CD14-positive monocyte (primary cell): ENCODE measurements at regions not wholly inside any gene's neighbourhood (a gene's known extent, or its start where the extent isn't known, plus 50 kb on each side); places are given as distances from the start of the nearest gene placed in this dataset.
"Not testable (repeated sequence)": the region's sequence is repeated elsewhere in the genome, so short reads cannot be mapped to it uniquely, and the experiment has no call there.

Experiments
- DNase-seq, 3 donors: peaks; one replicate each; pipeline ENCODE4 v3.0.0-alpha.2; 2011 to 2022
- H2AFZ ChIP-seq: 2 replicates; pipeline ENCODE4 v1.6.0; 2012; ENCODE audit warnings: mild to moderate bottlenecking, low read depth, low read length, inconsistent platforms; ENCODE audit not compliant: insufficient read depth, poor library complexity, severe bottlenecking
- H3K27ac ChIP-seq, 2 donors: 1 replicate in 1 of 2; 2 replicates in 1 of 2; pipeline ENCODE4 v1.5.1; 2012 to 2013; ENCODE audit warnings: low read length in 2 of 2, control low read depth in 1 of 2, inconsistent platforms in 1 of 2, low read depth in 1 of 2, mild to moderate bottlenecking in 1 of 2
- H3K27me3 ChIP-seq, 2 donors: one replicate each; pipeline versions ENCODE4 v1.6.0 to v1.6.1; 2011 to 2013; ENCODE audit warnings: low read length in 2 of 2; ENCODE audit not compliant: control insufficient read depth in 2 of 2, insufficient read depth in 2 of 2
- H3K36me3 ChIP-seq, 2 donors: replicated peaks in 1 of 2; 1 replicate in 1 of 2; 2 replicates in 1 of 2; pipeline versions ENCODE4 v1.5.1 to v1.6.1; 2012 to 2013; ENCODE audit warnings: low read length in 2 of 2, control low read depth in 1 of 2, inconsistent platforms in 1 of 2, mild to moderate bottlenecking in 1 of 2; ENCODE audit not compliant: insufficient read depth in 2 of 2, control insufficient read depth in 1 of 2
- H3K4me1 ChIP-seq, 2 donors: 1 replicate in 1 of 2; 2 replicates in 1 of 2; pipeline versions ENCODE4 v1.5.1 to v1.6.1; 2012 to 2013; ENCODE audit warnings: low read length in 2 of 2, control low read depth in 1 of 2, inconsistent platforms in 1 of 2, mild to moderate bottlenecking in 1 of 2, moderate library complexity in 1 of 2; ENCODE audit not compliant: insufficient read depth in 2 of 2, control insufficient read depth in 1 of 2
- H3K4me2 ChIP-seq: replicated peaks from 2 replicates; pipeline ENCODE3; 2012; ENCODE audit warnings: low read length, moderate library complexity, mild to moderate bottlenecking; ENCODE audit not compliant: poor library complexity, severe bottlenecking; ENCODE audit errors: extremely low read depth
- H3K4me3 ChIP-seq, 3 experiments: fragments of 200-600 bp in 1 of 3; sonication (generic) in 1 of 3; replicated peaks in 1 of 3; 1 replicate in 2 of 3; 2 replicates in 1 of 3; pipeline ENCODE4 v1.5.1; 2011 to 2013; ENCODE audit warnings: low read length in 3 of 3, mild to moderate bottlenecking in 3 of 3, control low read depth in 2 of 3, low read depth in 2 of 3, inconsistent platforms in 1 of 3, moderate library complexity in 1 of 3
- H3K79me2 ChIP-seq: 2 replicates; pipeline ENCODE4 v1.6.0; 2012; ENCODE audit warnings: mild to moderate bottlenecking, control low read depth, inconsistent platforms, low read length, moderate library complexity; ENCODE audit not compliant: insufficient read depth
- H3K9ac ChIP-seq: 2 replicates; pipeline ENCODE4 v1.6.0; 2017; ENCODE audit warnings: low read length, mild to moderate bottlenecking; ENCODE audit not compliant: insufficient read depth, poor library complexity, severe bottlenecking
- H3K9me3 ChIP-seq, 2 donors: replicated peaks in 1 of 2; 1 replicate in 1 of 2; 2 replicates in 1 of 2; pipeline versions ENCODE4 v1.5.1 to v1.6.1; 2012 to 2013; ENCODE audit warnings: low read length in 2 of 2, control low read depth in 1 of 2; ENCODE audit not compliant: control insufficient read depth in 1 of 2, insufficient read depth in 1 of 2
- H4K20me1 ChIP-seq: 2 replicates; pipeline ENCODE4 v1.6.0; 2012; ENCODE audit warnings: mild to moderate bottlenecking, low read length, control low read depth, moderate library complexity; ENCODE audit not compliant: insufficient read depth
- H3K27ac Mint-ChIP-seq, 7 donors: one replicate each; pipeline ENCODE4 v1.8.0; 2020; ENCODE audit warnings: mild to moderate bottlenecking in 7 of 7, mixed read lengths in 7 of 7, moderate library complexity in 6 of 7, inconsistent platforms in 2 of 7
- H3K27me3 Mint-ChIP-seq, 3 donors: one replicate each; pipeline ENCODE4 v1.8.0; 2021 to 2022; ENCODE audit warnings: low read depth in 3 of 3, mild to moderate bottlenecking in 3 of 3, mixed read lengths in 3 of 3, moderate library complexity in 3 of 3, inconsistent platforms in 1 of 3
- H3K36me3 Mint-ChIP-seq, 2 donors: one replicate each; pipeline ENCODE4 v1.8.0; 2020; ENCODE audit warnings: mixed read lengths in 2 of 2, inconsistent platforms in 1 of 2, mild to moderate bottlenecking in 1 of 2
- H3K4me1 Mint-ChIP-seq: one replicate; pipeline ENCODE4 v1.8.0; 2020; ENCODE audit warnings: mild to moderate bottlenecking, mixed read lengths
- H3K4me3 Mint-ChIP-seq, 2 donors: one replicate each; pipeline ENCODE4 v1.8.0; 2020; ENCODE audit warnings: mild to moderate bottlenecking in 2 of 2, mixed read lengths in 2 of 2, moderate library complexity in 1 of 2
- H3K9me3 Mint-ChIP-seq, 7 donors: one replicate each; pipeline ENCODE4 v1.8.0; 2020 to 2022; ENCODE audit warnings: mixed read lengths in 7 of 7, mild to moderate bottlenecking in 6 of 7, moderate library complexity in 6 of 7, inconsistent platforms in 2 of 7
- WGBS: methylation state at CpG from one replicate; pipeline ENCODE4 v1.1.5; 2013; ENCODE audit warnings: missing lambda C conversion rate; ENCODE audit not compliant: insufficient coverage; 5-methylcytosine and 5-hydroxymethylcytosine counted together
- intact Hi-C, 2 donors: fragments of 100-400 bp; cut with micrococcal nuclease; formaldehyde crosslinking; loops; one replicate each; pipeline versions ENCODE4 v1.15.0 to v1.15.1; 2023
- TF ChIP-seq, protein P1 (sequence below): fragments of 200-600 bp; IDR thresholded peaks from one replicate; pipeline ENCODE4 v1.8.0; 2022; ENCODE audit warnings: antibody characterized with exemption, mild to moderate bottlenecking

DNA sequence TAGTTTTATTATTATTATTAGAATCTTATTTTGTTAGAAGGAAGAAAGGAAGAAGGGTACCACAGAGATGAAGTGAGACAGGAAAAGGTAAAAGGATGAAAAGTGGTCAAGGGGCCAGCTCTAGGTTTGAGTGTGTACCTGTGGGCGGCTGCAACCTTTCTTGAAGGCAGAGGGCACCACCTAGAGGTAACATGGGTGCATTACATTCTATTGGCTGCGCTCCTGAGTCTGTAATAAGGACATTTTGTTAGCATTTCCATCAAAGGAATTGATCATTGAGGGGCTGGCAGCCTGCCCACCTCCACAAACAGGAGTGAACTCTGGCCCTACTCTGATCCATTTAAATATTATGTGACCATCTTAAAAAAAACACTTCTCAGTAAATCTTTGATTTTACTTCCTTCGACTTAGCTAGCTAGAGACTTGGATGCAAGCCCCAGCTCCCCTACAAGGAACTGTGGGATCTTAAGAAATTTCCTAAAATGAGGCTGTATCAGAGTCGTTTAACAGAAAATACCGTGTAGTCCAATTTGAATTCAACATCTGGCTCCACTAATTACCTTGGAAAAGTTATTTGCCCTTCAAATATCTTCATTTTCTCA, 610.4 kb downstream of the IPMK start:
- TF ChIP-seq, protein P1, sequence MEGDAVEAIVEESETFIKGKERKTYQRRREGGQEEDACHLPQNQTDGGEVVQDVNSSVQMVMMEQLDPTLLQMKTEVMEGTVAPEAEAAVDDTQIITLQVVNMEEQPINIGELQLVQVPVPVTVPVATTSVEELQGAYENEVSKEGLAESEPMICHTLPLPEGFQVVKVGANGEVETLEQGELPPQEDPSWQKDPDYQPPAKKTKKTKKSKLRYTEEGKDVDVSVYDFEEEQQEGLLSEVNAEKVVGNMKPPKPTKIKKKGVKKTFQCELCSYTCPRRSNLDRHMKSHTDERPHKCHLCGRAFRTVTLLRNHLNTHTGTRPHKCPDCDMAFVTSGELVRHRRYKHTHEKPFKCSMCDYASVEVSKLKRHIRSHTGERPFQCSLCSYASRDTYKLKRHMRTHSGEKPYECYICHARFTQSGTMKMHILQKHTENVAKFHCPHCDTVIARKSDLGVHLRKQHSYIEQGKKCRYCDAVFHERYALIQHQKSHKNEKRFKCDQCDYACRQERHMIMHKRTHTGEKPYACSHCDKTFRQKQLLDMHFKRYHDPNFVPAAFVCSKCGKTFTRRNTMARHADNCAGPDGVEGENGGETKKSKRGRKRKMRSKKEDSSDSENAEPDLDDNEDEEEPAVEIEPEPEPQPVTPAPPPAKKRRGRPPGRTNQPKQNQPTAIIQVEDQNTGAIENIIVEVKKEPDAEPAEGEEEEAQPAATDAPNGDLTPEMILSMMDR: peak; percentile 69
- no peak overlapping the region for H3K9ac ChIP-seq
- no peaks in the 10 kb centered on the region for H3K9me3 ChIP-seq
- Mint-ChIP-seq H3K4me3 (no peak overlapping the region), H3K36me3 (no peaks in the 10 kb centered on the region), H3K9me3 (no peaks in the 10 kb centered on the region), H3K27ac (no peak overlapping the region), H3K4me1 (no peaks in the 10 kb centered on the region), H3K27me3 (no peaks in the 10 kb centered on the region)
- no peaks in the 10 kb centered on the region for H3K27me3 ChIP-seq
- H3K4me2 ChIP-seq: no peak overlapping the region
- peak in 1 of 3 donors; percentile 8 for DNase-seq
- no peaks in the 10 kb centered on the region for H3K36me3 ChIP-seq
- WGBS: no CpG with 5 or more reads among the region's 5 CpGs
- no peak overlapping the region for H3K4me3 ChIP-seq
- intact Hi-C loops: no loop called here
- no peaks in the 10 kb centered on the region for H4K20me1 ChIP-seq
- H3K27ac ChIP-seq: no peak overlapping the region
- no peaks in the 10 kb centered on the region for H3K4me1 ChIP-seq
- no peak overlapping the region for H2AFZ ChIP-seq
- no peaks in the 10 kb centered on the region for H3K79me2 ChIP-seq

DNA sequence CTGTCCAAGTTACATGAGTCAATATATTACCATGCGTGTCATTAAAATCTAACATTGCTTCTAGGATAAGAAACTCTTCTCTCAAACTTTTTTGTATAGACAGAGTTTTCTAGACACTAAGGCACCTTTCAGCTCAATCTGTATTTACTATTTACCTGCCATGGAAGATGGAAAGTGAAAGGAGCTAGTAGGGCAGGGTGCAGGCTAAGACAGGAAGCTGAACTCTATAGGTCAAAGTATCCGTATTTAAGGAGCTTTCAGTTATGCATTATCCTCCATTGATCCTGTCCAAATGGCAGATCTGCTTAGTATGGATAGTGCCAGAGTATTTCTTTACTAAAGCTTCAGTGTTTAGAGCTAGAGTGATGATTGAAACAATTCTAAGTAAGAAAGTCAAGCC, 612.8 kb downstream of the IPMK start:
- H3K9me3 ChIP-seq: no peaks in the 10 kb centered on the region
- H3K27me3 Mint-ChIP-seq: no peaks in the 10 kb centered on the region
- no peak overlapping the region for H3K27ac ChIP-seq
- no peaks in the 10 kb centered on the region for H3K36me3 ChIP-seq
- H3K27me3 ChIP-seq: no peaks in the 10 kb centered on the region
- H3K4me1 Mint-ChIP-seq: no peaks in the 10 kb centered on the region
- DNase-seq: no peak
- H3K4me2 ChIP-seq: no peak overlapping the region
- H3K9me3 Mint-ChIP-seq: no peaks in the 10 kb centered on the region
- H3K36me3 Mint-ChIP-seq: no peaks in the 10 kb centered on the region
- H3K4me3 Mint-ChIP-seq: no peak overlapping the region
- H4K20me1 ChIP-seq: no peaks in the 10 kb centered on the region
- intact Hi-C loops: no loop called here
- H3K4me3 ChIP-seq: no peak overlapping the region
- no peaks in the 10 kb centered on the region for H3K4me1 ChIP-seq
- WGBS: no CpG with 5 or more reads among the region's 2 CpGs
- no peak overlapping the region for H3K27ac Mint-ChIP-seq
- H2AFZ ChIP-seq: no peak overlapping the region
- no peaks in the 10 kb centered on the region for H3K79me2 ChIP-seq
- no peak overlapping the region for H3K9ac ChIP-seq
- TF ChIP-seq, protein P1: no peak

DNA sequence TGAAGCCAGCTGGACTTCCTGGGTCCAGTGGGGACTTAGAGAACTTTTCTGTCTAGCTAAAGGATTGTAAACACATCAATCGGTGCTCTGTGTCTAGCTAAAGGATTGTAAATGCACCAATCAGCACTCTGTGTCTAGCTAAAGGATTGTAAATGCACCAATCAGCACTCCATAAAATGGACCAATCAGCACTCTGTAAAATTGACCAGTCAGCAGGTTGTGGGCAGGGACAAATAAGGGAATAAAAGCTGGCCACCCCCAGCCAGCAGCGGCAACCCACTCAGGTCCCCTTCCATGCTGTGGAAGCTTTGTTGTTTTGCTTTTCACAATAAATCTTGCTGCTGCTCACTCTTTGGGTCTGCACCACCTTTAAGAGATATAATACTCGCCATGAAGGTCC, 622.6 kb downstream of the IPMK start:
- H3K27me3 ChIP-seq, H3K27ac Mint-ChIP-seq, H3K27me3 Mint-ChIP-seq, H3K9ac ChIP-seq, H3K4me3 Mint-ChIP-seq, H3K4me1 Mint-ChIP-seq, H3K4me3 ChIP-seq, H2AFZ ChIP-seq, H3K27ac ChIP-seq, H3K36me3 Mint-ChIP-seq, H3K4me1 ChIP-seq, H3K4me2 ChIP-seq, DNase-seq, H3K9me3 Mint-ChIP-seq, H3K9me3 ChIP-seq, intact Hi-C loops, H3K36me3 ChIP-seq, H3K79me2 ChIP-seq, H4K20me1 ChIP-seq: not testable (repeated sequence)
- WGBS: 81% methylated on average over 2 of the region's 3 CpGs
